A549 (cell line): ENCODE measurements at regions not wholly inside any gene's neighbourhood (a gene's known extent, or its start where the extent isn't known, plus 50 kb on each side); places are given as distances from the start of the nearest gene placed in this dataset.

Source experiments
- ATAC-seq, 2 experiments: fragments of 200-7000 bp in 1 of 2; fragments of >200 bp in 1 of 2; cut with Nextera tagmentation in 1 of 2; cut with Tn5 transposase in 1 of 2; 3 replicates each; pipeline versions ENCODE4 v1.8.0 to v1.9.1; 2018 to 2020; ENCODE audit warnings: mild to moderate bottlenecking in 1 of 2, moderate library complexity in 1 of 2
- CTCF ChIA-PET: fragments of 300-600 bp; sonication (Branson Sonifier 250); formaldehyde crosslinking; extraction: SDS; loops from one replicate; lab custom pipeline; 2021; ENCODE audit warnings: antibody characterized with exemption, inconsistent platforms; lab: Yijun Ruan, JAX
- POLR2A ChIA-PET: fragments of 350-600 bp; formaldehyde crosslinking; extraction: SDS; loops from one replicate; lab custom pipeline; 2021; ENCODE audit warnings: antibody characterized with exemption, inconsistent platforms; lab: Yijun Ruan, JAX
- DNase-seq, 2 experiments: peaks; one replicate each; pipeline versions ENCODE4 v3.0.0 to v3.0.0-alpha.2; 2011 to 2016; ENCODE audit warnings: low read depth in 1 of 2, low spot score in 1 of 2
- FAIRE-seq: peaks from 2 replicates; lab custom pipeline; 2011; peaks lifted over from hg19 to GRCh38; lab: Jason Lieb, UNC
- H3K27ac ChIP-seq, 2 experiments: fragments of >200 bp; sonication (Bioruptor Twin); formaldehyde crosslinking; 3 replicates each; pipeline ENCODE4 v1.5.1; 2016 to 2017
- H3K4me1 ChIP-seq: fragments of >200 bp; sonication (Bioruptor Twin); formaldehyde crosslinking; 3 replicates; pipeline ENCODE4 v1.6.1; 2016
- H3K4me2 ChIP-seq: fragments of >200 bp; sonication (Bioruptor Twin); formaldehyde crosslinking; 3 replicates; pipeline ENCODE4 v1.6.1; 2016
- H3K4me3 ChIP-seq: fragments of >200 bp; sonication (Bioruptor Twin); formaldehyde crosslinking; 3 replicates; pipeline ENCODE4 v1.5.1; 2016
- H3K9me3 ChIP-seq: fragments of >200 bp; sonication (Bioruptor Twin); formaldehyde crosslinking; 3 replicates; pipeline ENCODE4 v1.6.1; 2016
- ATOH8 ChIP-seq: fragments of 250-450 bp; sonication (Bioruptor Pico); IDR thresholded peaks from 2 replicates; pipeline ENCODE4 v1.5.0; 2020; ENCODE audit warnings: low read depth, mild to moderate bottlenecking, moderate library complexity
- BCL3 ChIP-seq: fragments of >200 bp; sonication (Bioruptor Twin); formaldehyde crosslinking; IDR thresholded peaks from 3 replicates; pipeline ENCODE4 v1.6.1; 2016
- CBX2 ChIP-seq: fragments of 200-600 bp; sonication (generic); IDR thresholded peaks from 2 replicates; pipeline ENCODE4 v1.6.1; 2016; ENCODE audit warnings: low read depth, mild to moderate bottlenecking, borderline replicate concordance
- CEBPB ChIP-seq, 2 experiments: fragments of >200 bp in 1 of 2; sonication (Bioruptor Twin) in 1 of 2; formaldehyde crosslinking in 1 of 2; IDR thresholded peaks; 2 replicates each; pipeline ENCODE4 v1.6.1; 2012 to 2016
- CHD2 ChIP-seq: fragments of 150-350 bp; IDR thresholded peaks from 2 replicates; pipeline ENCODE4 v1.6.1; 2014; ENCODE audit warnings: low read length; ENCODE audit not compliant: partially characterized antibody
- CTCF ChIP-seq: fragments of >200 bp; sonication (Bioruptor Twin); formaldehyde crosslinking; IDR thresholded peaks from 3 replicates; pipeline ENCODE4 v1.5.1; 2016
- EHMT2 ChIP-seq: fragments of 200-600 bp; sonication (generic); IDR thresholded peaks from 2 replicates; pipeline ENCODE4 v1.6.1; 2016; ENCODE audit warnings: antibody characterized with exemption, low read depth, mild to moderate bottlenecking, moderate library complexity
- ELK1 ChIP-seq: fragments of 150-350 bp; IDR thresholded peaks from 2 replicates; pipeline ENCODE4 v1.6.1; 2014; ENCODE audit warnings: low read depth, mild to moderate bottlenecking, low read length
- ESRRA ChIP-seq: fragments of 150-350 bp; IDR thresholded peaks from 2 replicates; pipeline ENCODE4 v1.6.1; 2014; ENCODE audit warnings: mild to moderate bottlenecking, low read length, borderline replicate concordance
- FOSL2 ChIP-seq, 2 experiments: fragments of 450-650 bp in 1 of 2; fragments of >200 bp in 1 of 2; sonication (Bioruptor Twin) in 1 of 2; formaldehyde crosslinking; IDR thresholded peaks; 2 replicates each; pipeline versions ENCODE4 v1.5.0 to v1.6.1; 2016 to 2020; ENCODE audit warnings: mild to moderate bottlenecking in 1 of 2, moderate library complexity in 1 of 2
- GATA3 ChIP-seq: IDR thresholded peaks from 2 replicates; pipeline ENCODE4 v1.6.1; 2012; ENCODE audit warnings: borderline replicate concordance
- HOXB13 ChIP-seq: fragments of 250-450 bp; sonication (Bioruptor Pico); IDR thresholded peaks from 2 replicates; pipeline ENCODE4 v1.5.0; 2020; ENCODE audit warnings: low read depth, mild to moderate bottlenecking, moderate library complexity
- JUNB ChIP-seq: fragments of >200 bp; sonication (Bioruptor Twin); formaldehyde crosslinking; IDR thresholded peaks from 2 replicates; pipeline ENCODE4 v1.6.1; 2016
- KDM1A ChIP-seq: fragments of 200-600 bp; sonication (generic); IDR thresholded peaks from 2 replicates; pipeline ENCODE4 v1.6.1; 2016; ENCODE audit warnings: low read depth, mild to moderate bottlenecking
- MAFK ChIP-seq: fragments of 450-650 bp; IDR thresholded peaks from 2 replicates; pipeline ENCODE4 v1.6.1; 2014; ENCODE audit not compliant: partially characterized antibody
- NPAS2 ChIP-seq: fragments of 250-450 bp; sonication (Bioruptor Pico); IDR thresholded peaks from 2 replicates; pipeline ENCODE4 v1.8.0; 2022; ENCODE audit warnings: mild to moderate bottlenecking, moderate library complexity, borderline replicate concordance
- RAD21 ChIP-seq, 2 experiments: fragments of >200 bp in 1 of 2; sonication (Bioruptor Twin) in 1 of 2; formaldehyde crosslinking in 1 of 2; IDR thresholded peaks in 1 of 2; conservative IDR thresholded peaks in 1 of 2; 2 replicates in 1 of 2; 3 replicates in 1 of 2; pipeline ENCODE4 v1.6.1; 2012 to 2018; ENCODE audit warnings: inconsistent platforms in 1 of 2
- RARB ChIP-seq: fragments of 250-450 bp; sonication (Bioruptor Pico); IDR thresholded peaks from 2 replicates; pipeline ENCODE4 v1.8.0; 2021; ENCODE audit warnings: mild to moderate bottlenecking, moderate library complexity
- RNF2 ChIP-seq: fragments of 200-600 bp; sonication (generic); IDR thresholded peaks from 2 replicates; pipeline ENCODE4 v1.6.1; 2016; ENCODE audit warnings: low read depth, mild to moderate bottlenecking, antibody characterized with exemption, moderate library complexity, borderline replicate concordance
- SMC3 ChIP-seq: fragments of >200 bp; sonication (Bioruptor Twin); formaldehyde crosslinking; IDR thresholded peaks from 3 replicates; pipeline ENCODE4 v1.6.1; 2018; ENCODE audit warnings: inconsistent platforms
- TFCP2L1 ChIP-seq: fragments of 250-450 bp; sonication (Bioruptor Pico); IDR thresholded peaks from 2 replicates; pipeline ENCODE4 v1.5.0; 2021; ENCODE audit warnings: mild to moderate bottlenecking
- TP53 ChIP-seq: fragments of 250-450 bp; sonication (Bioruptor Pico); IDR thresholded peaks from 2 replicates; pipeline ENCODE4 v1.5.0; 2021; ENCODE audit warnings: mild to moderate bottlenecking, moderate library complexity
- USF2 ChIP-seq: fragments of 450-650 bp; IDR thresholded peaks from 2 replicates; pipeline ENCODE4 v1.6.1; 2014; ENCODE audit warnings: antibody characterized with exemption
- ZFP36 ChIP-seq: fragments of 450-650 bp; IDR thresholded peaks from 2 replicates; pipeline ENCODE4 v1.6.1; 2014; ENCODE audit warnings: borderline replicate concordance; ENCODE audit not compliant: partially characterized antibody
- ZNF302 ChIP-seq: fragments of 250-450 bp; sonication (Bioruptor Pico); IDR thresholded peaks from 2 replicates; pipeline ENCODE4 v1.9.0; 2021; ENCODE audit warnings: inconsistent platforms, mild to moderate bottlenecking, moderate library complexity
- WGBS: methylation state at CpG from one replicate; pipeline ENCODE4 v1.1.6; 2017; ENCODE audit errors: missing lambda C conversion rate; 5-methylcytosine and 5-hydroxymethylcytosine counted together

- H3K9me3 ChIP-seq = no peaks in the 10 kb centered on the region
- ChIA-PET POLR2A (no interaction called here), CTCF (no interaction called here)
- TF ChIP-seq CBX2 = no peak
- TF ChIP-seq SMC3 = no peak
- no peak for TF ChIP-seq RAD21 (conservative IDR thresholded peaks at IDR 0.05 in 1 of 2, IDR thresholded peaks at IDR 0.05 in 1 of 2)
- no peak for TF ChIP-seq CTCF
- TF ChIP-seq ESRRA = no peak
- no peak for TF ChIP-seq USF2
- no peak for TF ChIP-seq TP53 (CRISPR knock-in tag)
- no peak for TF ChIP-seq MAFK
- no peak for TF ChIP-seq RNF2
- no peak for TF ChIP-seq CHD2
- H3K27ac ChIP-seq = no peak overlapping the region
- DNase-seq = no peak
- H3K4me3 ChIP-seq = no peak overlapping the region
- no peak for FAIRE-seq
- no peaks in the 10 kb centered on the region for H3K4me1 ChIP-seq
- no peak for ATAC-seq
- no peak overlapping the region for H3K4me2 ChIP-seq
Observed at GRCh38 chr13:72144636-72145035, 277.6 kb upstream of the DACH1 start.

- POLR2A ChIA-PET = no interaction called here
- H3K4me1 ChIP-seq = no peaks in the 10 kb centered on the region
- no peak for ATAC-seq
- CTCF ChIA-PET = interaction anchor here (0.7 kb wide), 1 partner anchor 10 kb away, joined by 5 read pairs; no protein-coding TSS in a partner anchor
- no peak for TF ChIP-seq RARB
- no peak for TF ChIP-seq JUNB
- TF ChIP-seq TFCP2L1 (CRISPR knock-in tag) = no peak
- TF ChIP-seq EHMT2 = no peak
- no peak for TF ChIP-seq NPAS2
- TF ChIP-seq HOXB13 (CRISPR knock-in tag) = no peak
- no peak for TF ChIP-seq ELK1
- TF ChIP-seq ZNF302 (CRISPR knock-in tag) = no peak
- no peak for TF ChIP-seq USF2
- no peak for TF ChIP-seq ZFP36
- no peak for TF ChIP-seq FOSL2 (IDR thresholded peaks at IDR 0.05)
- TF ChIP-seq FOSL2 (CRISPR knock-in tag; IDR thresholded peaks at IDR 0.05) = no peak
- no peak for TF ChIP-seq CEBPB (IDR thresholded peaks at IDR 0.05)
- no peak for TF ChIP-seq BCL3
- no peak for TF ChIP-seq KDM1A
- no peak for TF ChIP-seq RAD21 (conservative IDR thresholded peaks at IDR 0.05 in 1 of 2, IDR thresholded peaks at IDR 0.05 in 1 of 2)
- no peak for TF ChIP-seq ATOH8 (CRISPR knock-in tag)
- no peak for TF ChIP-seq GATA3
- TF ChIP-seq, all 56 proteins: peak for 0
- no peak overlapping the region for H3K27ac ChIP-seq
- FAIRE-seq (no peak), DNase-seq (no peak)
- H3K4me2 ChIP-seq = no peak overlapping the region
- H3K4me3 ChIP-seq = no peak overlapping the region
- no peaks in the 10 kb centered on the region for H3K9me3 ChIP-seq
- WGBS = 4% methylated on average over 3 of the region's 3 CpGs
Observed at GRCh38 chr13:72141855-72142519, 275.0 kb upstream of the DACH1 start.
